ENCODE measurements at regions not wholly inside any gene's neighbourhood (a gene's known extent, or its start where the extent isn't known, plus 50 kb on each side); places are given as distances from the start of the nearest gene placed in this dataset.

DNA sequence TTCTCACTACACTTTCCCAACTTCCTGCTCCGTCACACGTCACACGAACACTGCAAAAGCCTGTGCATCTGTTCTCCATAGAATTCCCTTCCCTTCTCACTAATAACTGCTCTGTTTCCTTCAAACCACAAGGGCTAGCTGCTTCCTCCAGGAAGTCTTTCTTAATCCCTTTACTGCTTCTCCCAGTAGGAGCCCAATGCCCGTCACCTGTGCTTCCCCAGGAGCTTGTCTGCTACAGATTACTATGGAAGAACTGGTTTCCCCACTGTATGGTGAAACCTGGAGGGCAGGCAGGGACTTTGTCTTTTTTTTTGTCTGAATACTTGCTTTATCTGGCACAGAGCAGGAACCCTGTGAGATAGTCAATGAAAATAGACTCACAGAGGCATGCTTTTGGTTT, 444.7 kb upstream of the MAP3K7 start:
- Histone ChIP-seq H3K27ac (replicated peaks) (no peak overlapping the region), H3K27me3 (ENCODE audit: insufficient read depth, poor library complexity, severe bottlenecking) (no peaks in the 10 kb centered on the region), H3K4me3 (replicated peaks; ENCODE audit: insufficient read depth, low read length) (no peak overlapping the region)
- TF ChIP-seq POLR2AphosphoS5 (IDR thresholded peaks at IDR 0.05; ENCODE audit: low read depth): no peak
- TF ChIP-seq, protein P1, sequence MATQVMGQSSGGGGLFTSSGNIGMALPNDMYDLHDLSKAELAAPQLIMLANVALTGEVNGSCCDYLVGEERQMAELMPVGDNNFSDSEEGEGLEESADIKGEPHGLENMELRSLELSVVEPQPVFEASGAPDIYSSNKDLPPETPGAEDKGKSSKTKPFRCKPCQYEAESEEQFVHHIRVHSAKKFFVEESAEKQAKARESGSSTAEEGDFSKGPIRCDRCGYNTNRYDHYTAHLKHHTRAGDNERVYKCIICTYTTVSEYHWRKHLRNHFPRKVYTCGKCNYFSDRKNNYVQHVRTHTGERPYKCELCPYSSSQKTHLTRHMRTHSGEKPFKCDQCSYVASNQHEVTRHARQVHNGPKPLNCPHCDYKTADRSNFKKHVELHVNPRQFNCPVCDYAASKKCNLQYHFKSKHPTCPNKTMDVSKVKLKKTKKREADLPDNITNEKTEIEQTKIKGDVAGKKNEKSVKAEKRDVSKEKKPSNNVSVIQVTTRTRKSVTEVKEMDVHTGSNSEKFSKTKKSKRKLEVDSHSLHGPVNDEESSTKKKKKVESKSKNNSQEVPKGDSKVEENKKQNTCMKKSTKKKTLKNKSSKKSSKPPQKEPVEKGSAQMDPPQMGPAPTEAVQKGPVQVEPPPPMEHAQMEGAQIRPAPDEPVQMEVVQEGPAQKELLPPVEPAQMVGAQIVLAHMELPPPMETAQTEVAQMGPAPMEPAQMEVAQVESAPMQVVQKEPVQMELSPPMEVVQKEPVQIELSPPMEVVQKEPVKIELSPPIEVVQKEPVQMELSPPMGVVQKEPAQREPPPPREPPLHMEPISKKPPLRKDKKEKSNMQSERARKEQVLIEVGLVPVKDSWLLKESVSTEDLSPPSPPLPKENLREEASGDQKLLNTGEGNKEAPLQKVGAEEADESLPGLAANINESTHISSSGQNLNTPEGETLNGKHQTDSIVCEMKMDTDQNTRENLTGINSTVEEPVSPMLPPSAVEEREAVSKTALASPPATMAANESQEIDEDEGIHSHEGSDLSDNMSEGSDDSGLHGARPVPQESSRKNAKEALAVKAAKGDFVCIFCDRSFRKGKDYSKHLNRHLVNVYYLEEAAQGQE (IDR thresholded peaks at IDR 0.05; ENCODE audit: insufficient replicate concordance, low read depth): no peak
- no peak for DNase-seq (ENCODE audit: low read depth in 1 of 2, low spot score in 1 of 2)

DNA sequence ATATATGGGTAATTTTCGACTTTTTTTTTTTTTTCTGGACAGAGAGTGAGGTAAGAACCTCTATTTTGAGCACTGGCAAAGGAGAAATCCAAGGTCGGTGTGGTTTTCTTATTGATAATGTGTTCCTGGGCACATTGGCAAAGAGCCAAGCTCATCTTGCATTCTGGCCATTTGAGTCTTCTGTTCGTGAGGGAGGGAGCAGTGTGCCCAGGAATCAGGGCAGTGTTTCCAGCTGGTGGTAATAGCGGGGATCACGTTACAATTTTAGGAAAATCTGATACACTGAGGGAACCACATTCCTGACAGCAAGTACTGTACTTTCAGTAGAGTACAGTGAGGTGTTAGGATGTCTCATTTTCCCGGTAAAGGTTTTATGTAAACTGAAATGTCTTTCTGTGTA, 442.3 kb upstream of the MAP3K7 start:
- Histone ChIP-seq H3K27ac (replicated peaks) (no peak overlapping the region), H3K4me3 (replicated peaks; ENCODE audit: insufficient read depth, low read length) (no peak overlapping the region), H3K27me3 (ENCODE audit: insufficient read depth, poor library complexity, severe bottlenecking) (peaks cover 2% of the 10 kb centered on the region)
- DNase-seq (ENCODE audit: low read depth in 1 of 2, low spot score in 1 of 2): no peak
- TF ChIP-seq SPI1 (IDR thresholded peaks at IDR 0.05; ENCODE audit: borderline replicate concordance, low read depth) (no peak), GABPA (IDR thresholded peaks at IDR 0.05; ENCODE audit: low read depth) (no peak)
- TF ChIP-seq, protein P2, sequence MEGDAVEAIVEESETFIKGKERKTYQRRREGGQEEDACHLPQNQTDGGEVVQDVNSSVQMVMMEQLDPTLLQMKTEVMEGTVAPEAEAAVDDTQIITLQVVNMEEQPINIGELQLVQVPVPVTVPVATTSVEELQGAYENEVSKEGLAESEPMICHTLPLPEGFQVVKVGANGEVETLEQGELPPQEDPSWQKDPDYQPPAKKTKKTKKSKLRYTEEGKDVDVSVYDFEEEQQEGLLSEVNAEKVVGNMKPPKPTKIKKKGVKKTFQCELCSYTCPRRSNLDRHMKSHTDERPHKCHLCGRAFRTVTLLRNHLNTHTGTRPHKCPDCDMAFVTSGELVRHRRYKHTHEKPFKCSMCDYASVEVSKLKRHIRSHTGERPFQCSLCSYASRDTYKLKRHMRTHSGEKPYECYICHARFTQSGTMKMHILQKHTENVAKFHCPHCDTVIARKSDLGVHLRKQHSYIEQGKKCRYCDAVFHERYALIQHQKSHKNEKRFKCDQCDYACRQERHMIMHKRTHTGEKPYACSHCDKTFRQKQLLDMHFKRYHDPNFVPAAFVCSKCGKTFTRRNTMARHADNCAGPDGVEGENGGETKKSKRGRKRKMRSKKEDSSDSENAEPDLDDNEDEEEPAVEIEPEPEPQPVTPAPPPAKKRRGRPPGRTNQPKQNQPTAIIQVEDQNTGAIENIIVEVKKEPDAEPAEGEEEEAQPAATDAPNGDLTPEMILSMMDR (IDR thresholded peaks at IDR 0.05; ENCODE audit: insufficient read depth, low read length): no peak

DNA sequence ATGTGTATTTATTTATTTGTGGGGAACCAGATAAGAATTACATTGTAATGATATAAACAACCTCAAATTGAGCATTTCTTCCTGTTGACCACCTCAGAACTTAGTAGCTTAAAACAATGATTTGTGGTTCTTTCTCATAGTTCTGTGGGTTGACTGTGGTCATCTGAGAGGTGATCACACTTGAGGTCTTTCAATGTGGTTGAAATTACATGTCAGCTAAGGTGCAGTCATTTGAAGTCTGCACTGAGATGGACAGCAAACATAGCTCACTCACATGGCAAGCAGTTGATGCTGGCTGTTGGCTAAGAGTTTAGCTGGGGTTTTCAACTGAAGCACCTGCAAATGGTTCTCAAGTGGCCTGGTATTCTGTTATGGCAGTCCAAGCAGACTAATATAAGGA, 436.7 kb upstream of the MAP3K7 start:
- H3K27me3 ChIP-seq (ENCODE audit: insufficient read depth, poor library complexity, severe bottlenecking): peaks cover 2% of the 10 kb centered on the region
- no peak overlapping the region for H3K27ac ChIP-seq (replicated peaks)
- DNase-seq (ENCODE audit: low read depth in 1 of 2, low spot score in 1 of 2): no peak
- TF ChIP-seq, protein P2 (IDR thresholded peaks at IDR 0.05; ENCODE audit: insufficient read depth, low read length): no peak
- TF ChIP-seq POLR2AphosphoS5 (IDR thresholded peaks at IDR 0.05; ENCODE audit: low read depth) (no peak), SPI1 (IDR thresholded peaks at IDR 0.05; ENCODE audit: borderline replicate concordance, low read depth) (no peak), GABPA (IDR thresholded peaks at IDR 0.05; ENCODE audit: low read depth) (no peak)
- TF ChIP-seq, protein P1 (IDR thresholded peaks at IDR 0.05; ENCODE audit: insufficient replicate concordance, low read depth): no peak
- H3K4me3 ChIP-seq (replicated peaks; ENCODE audit: insufficient read depth, low read length): no peak overlapping the region

DNA sequence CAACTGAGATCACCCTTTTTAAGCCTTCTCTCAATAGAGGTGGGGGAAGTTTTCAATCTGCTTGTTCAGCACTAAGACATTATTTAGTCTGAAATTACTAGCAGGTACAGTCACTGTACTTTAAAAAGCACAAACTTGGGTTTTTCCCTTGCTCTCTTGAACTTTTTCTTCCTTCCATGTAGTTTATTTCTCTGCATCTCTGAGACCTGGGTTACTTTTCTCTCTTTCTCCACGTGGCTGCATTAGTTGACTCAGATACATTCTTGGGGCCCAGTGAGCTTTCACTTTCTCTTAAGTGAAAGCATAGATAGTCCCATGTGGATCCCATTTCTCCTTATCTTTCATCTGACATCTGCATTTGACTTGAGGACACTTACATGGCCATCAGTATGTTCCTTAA, 433.9 kb upstream of the MAP3K7 start:
- TF ChIP-seq, protein P1 (IDR thresholded peaks at IDR 0.05; ENCODE audit: insufficient replicate concordance, low read depth): no peak
- TF ChIP-seq GABPA (IDR thresholded peaks at IDR 0.05; ENCODE audit: low read depth): no peak
- TF ChIP-seq, protein P2 (IDR thresholded peaks at IDR 0.05; ENCODE audit: insufficient read depth, low read length): no peak
- TF ChIP-seq SPI1 (IDR thresholded peaks at IDR 0.05; ENCODE audit: borderline replicate concordance, low read depth): no peak
- TF ChIP-seq POLR2AphosphoS5 (IDR thresholded peaks at IDR 0.05; ENCODE audit: low read depth): no peak
- no peak overlapping the region for H3K27ac ChIP-seq (replicated peaks)
- peaks cover 2% of the 10 kb centered on the region for H3K27me3 ChIP-seq (ENCODE audit: insufficient read depth, poor library complexity, severe bottlenecking)
- DNase-seq (ENCODE audit: low read depth in 1 of 2, low spot score in 1 of 2): no peak
- no peak overlapping the region for H3K4me3 ChIP-seq (replicated peaks; ENCODE audit: insufficient read depth, low read length)
